SKM-1 (cell line): ENCODE measurements at regions not wholly inside any gene's neighbourhood (a gene's known extent, or its start where the extent isn't known, plus 50 kb on each side); places are given as distances from the start of the nearest gene placed in this dataset.
"Not testable (repeated sequence)": the region's sequence is repeated elsewhere in the genome, so short reads cannot be mapped to it uniquely, and the experiment has no call there.

Source experiments
- DNase-seq: peaks from one replicate; lab custom pipeline; 2025; ENCODE audit not compliant: unreplicated experiment; lab: John Stamatoyannopoulos, UW

GRCh38 chr15:95624616-95625361 is 705.7 kb upstream of the NR2F2 start:
- no peak for DNase-seq

GRCh38 chr15:95626501-95627361 is 703.8 kb upstream of the NR2F2 start:
- no peak for DNase-seq

- DNase-seq = no peak
Measured at GRCh38 chr15:95629503-95630168, 700.9 kb upstream of the NR2F2 start.

GRCh38 chr15:95630683-95631082 is 699.8 kb upstream of the NR2F2 start:
- DNase-seq = no peak

DNA sequence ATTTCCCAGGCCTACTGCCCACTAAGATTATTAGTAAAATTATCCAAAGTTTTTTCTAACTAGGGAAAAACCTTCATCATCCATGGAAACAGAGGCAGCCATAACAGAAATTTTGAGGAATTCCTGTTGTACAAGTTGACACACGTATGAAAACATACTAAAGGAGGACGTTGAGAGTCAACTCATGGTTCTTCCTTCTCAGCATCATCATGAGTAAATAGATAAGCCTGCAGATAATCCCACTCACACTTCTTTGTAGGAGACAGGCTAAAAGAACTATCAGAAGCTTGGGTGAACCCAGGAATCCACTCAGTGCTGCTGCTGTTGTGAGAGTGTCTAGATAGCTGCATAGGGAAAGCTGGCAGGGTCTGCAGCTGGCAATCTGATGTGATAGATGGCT is 694.8 kb upstream of the NR2F2 start:
- no peak for DNase-seq

DNA sequence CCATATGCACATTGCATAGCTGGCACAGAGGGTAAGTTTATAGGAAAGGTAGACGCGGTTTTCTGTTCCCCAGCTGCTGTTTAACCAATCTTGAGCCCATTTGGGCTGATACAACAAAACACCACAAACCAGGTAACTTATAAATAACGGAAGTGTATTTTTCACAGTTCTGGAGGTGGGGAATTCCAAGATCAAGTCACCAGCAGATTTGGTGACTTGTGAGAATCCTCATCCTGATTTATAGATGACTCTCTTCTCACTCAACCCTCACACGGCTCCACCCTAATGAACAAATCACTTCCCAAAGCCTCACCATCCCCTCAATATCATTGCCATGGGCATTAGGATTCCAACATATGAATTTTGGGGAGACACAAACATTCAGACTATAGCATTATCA is 694.4 kb upstream of the NR2F2 start:
- no peak for DNase-seq

DNA sequence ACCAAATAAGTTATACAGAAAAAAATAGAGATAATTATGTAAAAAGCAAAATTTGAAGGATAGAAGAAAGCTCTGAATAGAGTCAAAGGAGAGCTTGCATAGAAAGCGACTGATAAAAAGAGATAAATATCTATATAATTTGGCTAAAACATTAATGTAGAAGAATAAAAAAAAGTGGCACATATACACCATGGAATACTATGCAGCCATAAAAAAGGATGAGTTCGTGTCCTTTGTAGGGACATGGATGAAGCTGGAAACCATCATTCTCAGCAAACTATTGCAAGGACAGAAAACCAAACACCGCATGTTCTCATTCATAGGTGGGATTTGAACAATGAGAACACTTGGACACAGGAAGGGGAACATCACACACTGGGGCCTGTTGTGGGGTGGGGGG is 693.3 kb upstream of the NR2F2 start:
- DNase-seq = not testable (repeated sequence)

DNA sequence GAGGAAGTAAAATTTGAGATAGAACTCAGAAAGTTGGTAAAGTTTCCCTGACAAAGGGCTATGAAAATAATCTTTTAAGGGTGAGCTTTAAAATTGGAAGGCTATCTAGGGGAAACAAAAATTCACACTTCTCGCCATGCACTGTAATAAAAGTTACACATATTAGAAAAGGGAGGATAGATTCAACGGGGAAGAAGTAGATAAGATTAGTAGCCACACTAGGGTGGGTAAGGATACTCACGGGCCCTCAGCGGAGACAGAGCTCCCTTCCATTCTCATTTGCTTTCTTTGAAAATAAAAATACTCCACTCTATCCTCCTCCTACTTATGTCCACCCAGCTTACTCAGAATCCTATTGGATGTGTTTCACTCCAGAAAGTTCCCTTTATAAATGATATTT is 691.3 kb upstream of the NR2F2 start:
- no peak for DNase-seq

GRCh38 chr15:95644100-95644875 is 686.2 kb upstream of the NR2F2 start:
- DNase-seq = no peak

DNA sequence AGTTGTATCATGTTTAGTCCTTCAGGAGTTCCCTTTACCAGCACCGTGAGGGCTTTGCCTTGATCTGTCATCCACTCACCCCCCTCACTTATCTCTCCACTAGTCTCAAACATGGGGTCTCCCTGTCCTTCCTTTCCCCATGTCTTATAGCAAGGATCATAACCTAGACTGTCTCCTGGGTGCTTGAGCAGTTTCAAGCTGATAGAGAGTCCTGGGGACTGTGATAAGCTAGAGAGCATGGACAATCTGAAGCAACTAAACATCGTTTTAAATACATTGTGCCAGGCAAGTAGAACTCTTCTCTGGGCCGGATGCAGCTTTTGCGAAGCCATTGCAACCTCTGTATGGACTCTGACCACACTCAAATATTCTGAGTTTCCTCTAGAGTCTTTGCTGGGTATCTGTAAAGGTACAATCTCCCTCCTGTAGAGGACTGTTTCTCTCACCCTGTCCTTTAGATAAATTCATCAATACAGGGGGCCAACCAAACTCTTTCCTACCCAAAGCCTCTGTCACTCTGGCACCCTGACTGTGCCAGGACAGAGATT is 684.6 kb upstream of the NR2F2 start:
- no peak for DNase-seq

DNA sequence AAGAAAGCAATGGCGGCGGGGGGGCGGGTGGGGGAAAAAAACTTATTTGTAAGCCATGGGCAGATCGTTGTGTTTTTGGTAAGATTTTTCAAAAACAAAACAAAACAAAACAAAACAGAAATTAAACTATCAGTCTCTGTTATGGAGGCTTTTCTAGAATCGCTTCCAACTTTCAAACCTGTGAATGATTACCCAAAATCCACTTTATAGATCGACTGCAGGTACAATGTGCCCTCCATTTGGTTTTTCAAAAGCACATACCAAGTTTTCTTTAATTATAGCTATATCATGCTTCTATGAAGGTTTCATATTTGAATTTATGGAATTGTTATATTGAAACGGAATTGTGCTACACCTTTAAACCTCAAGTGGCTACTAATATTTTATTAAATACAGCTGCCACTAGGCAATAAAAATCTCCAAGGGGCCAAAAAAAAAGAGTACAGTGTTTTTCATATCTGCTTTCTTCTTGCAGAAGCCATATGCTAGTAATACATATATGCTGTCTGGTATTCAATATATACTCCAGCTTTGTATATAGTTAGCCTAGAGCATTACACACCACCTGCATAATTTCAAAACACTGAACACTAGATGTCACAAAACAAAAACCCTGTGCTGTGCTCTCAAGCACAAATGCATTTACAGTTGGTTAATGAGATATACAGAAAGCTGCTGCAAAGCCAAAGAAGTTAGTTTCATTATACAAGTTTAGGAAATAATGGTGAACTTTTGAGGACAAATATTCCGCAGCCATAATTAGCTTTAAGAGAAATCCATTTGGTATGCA is 683.8 kb upstream of the NR2F2 start:
- DNase-seq = no peak

GRCh38 chr15:95647531-95648277 is 682.8 kb upstream of the NR2F2 start:
- no peak for DNase-seq

DNA sequence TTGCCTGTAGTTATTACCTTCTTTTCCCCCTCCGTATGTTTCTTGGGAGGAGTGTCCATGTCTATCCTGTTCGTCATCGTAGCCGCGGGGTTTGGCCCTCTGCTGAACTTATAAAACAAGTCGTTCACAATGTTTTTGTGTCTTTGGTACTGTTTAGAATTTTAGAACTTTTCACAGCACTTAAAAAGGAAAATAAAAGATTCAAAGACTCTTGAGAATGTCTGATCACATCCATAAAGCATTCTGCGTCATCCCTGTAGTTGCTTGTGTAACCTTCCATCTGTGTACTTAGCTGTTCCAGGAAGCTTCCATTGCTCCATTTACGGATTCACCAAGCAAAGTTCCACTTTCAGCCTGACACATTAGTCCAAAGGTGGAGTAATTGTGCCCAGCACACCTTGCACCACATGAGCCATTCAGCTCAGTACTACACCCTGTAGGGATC is 677.1 kb upstream of the NR2F2 start:
- DNase-seq = no peak

DNA sequence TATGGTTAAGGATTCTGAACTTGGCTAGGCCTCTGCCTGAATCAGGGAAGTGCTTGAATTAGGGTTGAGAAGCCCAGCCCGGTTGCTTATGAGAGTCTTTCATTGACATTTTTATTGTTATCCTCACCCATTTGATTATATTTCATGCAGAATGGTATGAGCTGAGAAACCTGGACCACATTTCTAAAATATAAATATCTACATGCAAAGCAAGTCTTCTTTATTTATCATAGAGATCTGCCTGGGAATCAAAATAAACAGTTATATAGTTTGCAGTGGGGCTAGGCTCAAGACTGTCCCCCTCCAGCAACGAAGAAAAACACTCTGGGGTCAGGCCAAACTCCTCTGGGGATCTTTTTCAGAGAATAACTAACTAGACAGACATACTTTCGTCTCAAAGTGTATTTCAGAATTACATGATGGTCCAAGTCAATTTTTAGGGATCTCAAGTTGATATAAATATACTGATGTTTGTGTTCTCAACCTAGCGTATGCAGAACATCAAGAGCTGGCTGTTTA is 675.4 kb upstream of the NR2F2 start:
- DNase-seq = no peak

DNA sequence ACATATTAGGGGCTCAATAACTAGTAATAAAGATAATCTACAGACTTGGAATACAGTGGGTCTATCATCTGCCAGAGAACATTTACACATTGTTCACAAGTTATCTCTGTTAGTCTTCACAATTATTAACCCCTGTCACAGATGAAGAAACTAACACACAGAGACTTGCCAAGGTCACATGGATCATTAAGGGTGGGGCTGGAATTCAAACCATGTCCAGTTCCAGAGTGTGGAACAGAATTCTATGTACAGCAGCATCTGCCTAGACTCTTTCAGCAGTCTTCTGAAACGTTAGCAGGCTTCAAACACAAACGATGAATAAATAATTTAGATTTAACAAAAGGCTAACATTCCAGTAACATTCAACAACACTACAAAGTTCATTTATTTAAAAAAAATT is 673.9 kb upstream of the NR2F2 start:
- no peak for DNase-seq

DNA sequence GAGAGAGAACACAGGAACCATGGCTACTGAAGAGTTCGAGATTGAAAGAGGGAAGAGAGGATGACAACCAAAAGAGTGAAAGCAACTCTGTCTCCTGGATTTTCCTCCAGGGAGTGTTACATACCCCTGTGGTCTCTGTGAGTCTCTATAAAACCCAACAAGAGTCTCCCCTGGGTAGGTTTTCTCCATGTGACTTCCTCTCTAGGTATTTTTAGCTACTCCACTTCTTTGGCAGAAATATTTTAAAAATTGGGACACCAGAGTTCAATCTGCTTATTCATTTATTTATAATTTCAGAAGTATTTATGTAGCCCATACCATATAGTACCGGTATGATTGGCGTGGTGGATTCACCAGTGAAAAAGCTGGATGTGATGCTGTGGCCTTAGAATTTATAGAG is 671.7 kb upstream of the NR2F2 start:
- no peak for DNase-seq

- DNase-seq = no peak
Measured at GRCh38 chr15:95659656-95660055, 670.8 kb upstream of the NR2F2 start.

- DNase-seq = no peak
Measured at GRCh38 chr15:95662638-95663037, 667.9 kb upstream of the NR2F2 start.
